GM12874 (cell line): ENCODE measurements at regions not wholly inside any gene's neighbourhood (a gene's known extent, or its start where the extent isn't known, plus 50 kb on each side); places are given as distances from the start of the nearest gene placed in this dataset.

Experiments used
- CTCF ChIP-seq: IDR thresholded peaks from 2 replicates; pipeline ENCODE4 v1.5.1; 2011; ENCODE audit warnings: low read depth, mild to moderate bottlenecking, control low read depth, low read length, moderate library complexity; ENCODE audit not compliant: insufficient read depth

GRCh38 chr12:116661341-116661740 is 76.5 kb downstream of the SPRING1 start:
- no peak for TF ChIP-seq CTCF

- no peak for TF ChIP-seq CTCF
Observed at GRCh38 chr12:116659771-116660481, 77.9 kb downstream of the SPRING1 start.

- TF ChIP-seq CTCF: no peak
Observed at GRCh38 chr12:116657921-116658495, 79.9 kb downstream of the SPRING1 start.

GRCh38 chr12:116656306-116656705 is 81.6 kb downstream of the SPRING1 start:
- no peak for TF ChIP-seq CTCF

GRCh38 chr12:116654226-116654743 is 83.6 kb downstream of the SPRING1 start:
- TF ChIP-seq CTCF: no peak

- no peak for TF ChIP-seq CTCF
Observed at GRCh38 chr12:116651089-116651488, 86.8 kb downstream of the SPRING1 start.

GRCh38 chr12:116650585-116651087 is 87.2 kb downstream of the SPRING1 start:
- TF ChIP-seq CTCF: no peak
